ENCODE measurements at regions not wholly inside any gene's neighbourhood (a gene's known extent, or its start where the extent isn't known, plus 50 kb on each side); places are given as distances from the start of the nearest gene placed in this dataset.

GRCh38 chr4:116342143-116342542 lies 743.2 kb downstream of the TRAM1L1 start:
- H4K5ac ChIP-seq (ENCODE audit: low read depth, low read length) = no peak overlapping the region
- intact Hi-C loops (cut with micrococcal nuclease) = no loop called here
- dilution Hi-C loops (cut with HindIII; ENCODE audit: low sequenced_read_pairs, unreplicated experiment) = no loop called here
- no peak overlapping the region for H2BK5ac ChIP-seq (ENCODE audit: low read depth, low read length, poor library complexity, severe bottlenecking)
- no peak for ATAC-seq (ENCODE audit: low read depth)
- H3K9ac ChIP-seq (ENCODE audit: low read depth, low read length) = no peak overlapping the region
- no peaks in the 10 kb centered on the region for H3K79me1 ChIP-seq (ENCODE audit: low read depth in 1 of 2, low read length in 2 of 2)
- 0 out of 2 replicates have a peak, but pooled peaks cover 2% of the 10 kb centered on the region for H3K9me3 ChIP-seq (ENCODE audit: control insufficient read depth, insufficient read depth, low read length)
- H3K27ac ChIP-seq (ENCODE audit: insufficient read depth, low read length) = no peak overlapping the region
- H2BK15ac ChIP-seq (ENCODE audit: low read depth, low read length) = no peak overlapping the region
- H3K4me1 ChIP-seq (ENCODE audit: control insufficient read depth, insufficient read depth, low read length) = no peaks in the 10 kb centered on the region
- ChIA-PET POLR2A (ENCODE audit: unreplicated experiment) (no interaction called here), CTCF (no interaction called here)
- no peak overlapping the region for H2AK9ac ChIP-seq (replicated peaks; ENCODE audit: low read depth, low read length, poor library complexity)
- no peak overlapping the region for H2AFZ ChIP-seq (replicated peaks; ENCODE audit: low read length, poor library complexity)
- TF ChIP-seq SMC3 (IDR thresholded peaks at IDR 0.05; ENCODE audit: low read depth, low read length) (no peak), CTCF (conservative IDR thresholded peaks at IDR 0.05; ENCODE audit: low read depth, low read length) (no peak), MAZ (IDR thresholded peaks at IDR 0.05; ENCODE audit: borderline replicate concordance, low read depth, low read length) (no peak), CEBPB (IDR thresholded peaks at IDR 0.05; ENCODE audit: low read depth, low read length) (no peak), BHLHE40 (IDR thresholded peaks at IDR 0.05; ENCODE audit: low read depth, low read length) (no peak), RCOR1 (IDR thresholded peaks at IDR 0.05; ENCODE audit: insufficient replicate concordance, low read length) (no peak), RAD21 (IDR thresholded peaks at IDR 0.05; ENCODE audit: low read length) (no peak), USF2 (IDR thresholded peaks at IDR 0.05; ENCODE audit: low read depth, low read length) (no peak), MXI1 (IDR thresholded peaks at IDR 0.05; ENCODE audit: borderline replicate concordance, low read depth, low read length) (no peak), CHD1 (IDR thresholded peaks at IDR 0.05; ENCODE audit: low read depth, low read length) (no peak), MAFK (IDR thresholded peaks at IDR 0.05; ENCODE audit: low read depth, low read length) (no peak), POLR2A (IDR thresholded peaks at IDR 0.05; ENCODE audit: low read depth, low read length) (no peak), FOS (IDR thresholded peaks at IDR 0.05; ENCODE audit: low read depth, low read length) (no peak), NFE2L2 (IDR thresholded peaks at IDR 0.05; ENCODE audit: low read depth, low read length) (no peak), RFX5 (IDR thresholded peaks at IDR 0.05; ENCODE audit: low read depth, low read length) (no peak)
- TF ChIP-seq, protein P1, sequence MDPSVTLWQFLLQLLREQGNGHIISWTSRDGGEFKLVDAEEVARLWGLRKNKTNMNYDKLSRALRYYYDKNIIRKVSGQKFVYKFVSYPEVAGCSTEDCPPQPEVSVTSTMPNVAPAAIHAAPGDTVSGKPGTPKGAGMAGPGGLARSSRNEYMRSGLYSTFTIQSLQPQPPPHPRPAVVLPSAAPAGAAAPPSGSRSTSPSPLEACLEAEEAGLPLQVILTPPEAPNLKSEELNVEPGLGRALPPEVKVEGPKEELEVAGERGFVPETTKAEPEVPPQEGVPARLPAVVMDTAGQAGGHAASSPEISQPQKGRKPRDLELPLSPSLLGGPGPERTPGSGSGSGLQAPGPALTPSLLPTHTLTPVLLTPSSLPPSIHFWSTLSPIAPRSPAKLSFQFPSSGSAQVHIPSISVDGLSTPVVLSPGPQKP (IDR thresholded peaks at IDR 0.05; ENCODE audit: borderline replicate concordance, low read depth, low read length) = no peak
- no peaks in the 10 kb centered on the region for H3K36me3 ChIP-seq (ENCODE audit: control insufficient read depth, insufficient read depth, low read length)
- H3K4me2 ChIP-seq (ENCODE audit: low read depth, low read length) = no peak overlapping the region
- no peak overlapping the region for H3K14ac ChIP-seq (replicated peaks; ENCODE audit: low read depth, low read length)
- no peaks in the 10 kb centered on the region for H4K20me1 ChIP-seq (ENCODE audit: insufficient read depth, low read length)
- no peak overlapping the region for H3K56ac ChIP-seq (ENCODE audit: extremely low read depth, insufficient read depth, low read length)
- DNase-seq = no peak
- no peak overlapping the region for H2AK5ac ChIP-seq (ENCODE audit: low read depth, low read length)
- no peak overlapping the region for H3K23ac ChIP-seq (ENCODE audit: low read depth, low read length)
- H4K91ac ChIP-seq (ENCODE audit: insufficient read depth, low read depth, low read length) = no peak overlapping the region
- BruUV-seq (replicated peaks) = no TSS peak
- H3K4me3 ChIP-seq (ENCODE audit: insufficient read depth, low read depth, low read length) = no peak overlapping the region
- no CpG with 5 or more reads among the region's 2 CpGs for WGBS, 2 experiments (ENCODE audit: extremely low coverage in 2 of 2, insufficient read length in 1 of 2)
- no peak overlapping the region for H3K4ac ChIP-seq (ENCODE audit: low read depth, low read length)
- H2BK20ac ChIP-seq (ENCODE audit: low read depth, low read length) = no peak overlapping the region
- no peak overlapping the region for H2BK120ac ChIP-seq (ENCODE audit: low read depth, low read length)
- no peaks in the 10 kb centered on the region for H3K9me1 ChIP-seq (ENCODE audit: insufficient read depth, low read length)
- in situ Hi-C loops (cut with MboI; ENCODE audit: low sequenced_read_pairs) = no loop called here
- H3K18ac ChIP-seq (ENCODE audit: low read depth, low read length) = no peak overlapping the region
- no peaks in the 10 kb centered on the region for H3K27me3 ChIP-seq (ENCODE audit: control insufficient read depth, insufficient read depth, low read length)
- no peak overlapping the region for H4K8ac ChIP-seq (ENCODE audit: low read depth in 2 of 2, low read length in 2 of 2)

All from IMR-90 (cell line).